ENCODE measurements at regions not wholly inside any gene's neighbourhood (a gene's known extent, or its start where the extent isn't known, plus 50 kb on each side); places are given as distances from the start of the nearest gene placed in this dataset.

DNA sequence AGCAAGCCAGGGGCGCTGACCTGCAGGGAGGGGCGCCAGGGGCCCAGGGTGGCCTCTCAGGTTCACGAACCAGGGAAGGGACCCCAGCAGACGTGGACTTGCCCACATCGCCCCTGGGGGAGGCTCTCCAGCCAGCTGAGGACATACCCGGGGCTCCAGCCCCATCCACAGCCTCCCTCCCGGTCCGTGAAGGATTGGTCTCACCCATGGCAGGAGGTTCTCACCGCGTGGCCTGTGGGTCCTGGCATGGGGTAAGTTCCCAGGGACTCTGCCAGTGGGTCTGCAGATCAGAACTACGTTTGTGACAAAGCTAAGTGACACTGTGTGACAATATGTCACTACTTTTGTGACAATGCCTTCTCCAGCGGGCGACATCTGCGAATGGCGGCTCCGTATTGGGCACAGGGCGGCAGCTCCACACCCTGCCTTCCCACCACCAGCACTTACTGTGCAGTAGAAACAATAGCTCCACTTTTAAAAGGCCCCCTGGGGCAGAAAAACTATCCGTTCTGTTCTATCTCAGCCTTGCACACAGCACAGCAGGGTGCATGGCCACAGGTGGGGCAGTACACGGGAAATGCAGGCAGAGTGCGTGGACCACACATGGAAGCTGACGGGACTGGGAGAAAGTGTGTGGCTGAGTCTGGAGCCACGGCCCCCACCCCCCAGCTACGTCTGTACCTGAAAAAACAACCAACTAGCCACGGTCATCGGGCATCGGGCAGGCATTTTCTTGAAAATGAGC, 65.2 kb upstream of the CTDP1 start:
- ChIA-PET POLR2A (no interaction called here), CTCF (interaction anchor here (0.6 to 0.7 kb wide), 4 partner anchors 33 to 626 kb away, joined by 3 to 5 read pairs (median 4); partner anchors contain the start of gene HSBP1L1)
- Mint-ChIP-seq H3K9me3 (ENCODE audit: low read depth) (peaks cover 2% of the 10 kb centered on the region), H3K27ac (no peak overlapping the region), H3K4me1 (no peaks in the 10 kb centered on the region), H3K36me3 (ENCODE audit: low read depth) (no peaks in the 10 kb centered on the region), H3K4me3 (no peak overlapping the region), H3K27me3 (no peaks in the 10 kb centered on the region)
- ATAC-seq (no peak), DNase-seq (no peak)
- intact Hi-C loops (cut with DNase I, micrococcal nuclease) = no loop called here

DNA sequence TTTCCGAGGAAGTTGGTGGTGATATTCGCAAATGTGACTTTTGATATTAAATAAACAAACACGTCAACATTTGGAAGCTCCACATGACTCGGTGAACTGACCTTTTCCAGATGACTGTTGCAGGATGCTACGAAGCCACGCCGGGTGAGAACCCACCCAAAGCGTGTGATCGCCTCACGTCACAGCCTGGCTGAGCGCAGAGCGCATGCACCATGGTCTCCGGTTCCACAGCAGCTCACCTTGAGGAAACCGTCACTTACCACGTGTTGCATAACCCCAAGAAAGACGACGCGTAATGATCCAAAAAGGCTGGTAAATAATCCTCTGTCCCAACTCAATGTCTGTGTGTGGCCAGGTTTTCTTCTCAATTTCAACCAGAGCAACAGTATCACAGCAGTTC, 64.5 kb upstream of the CTDP1 start:
- Mint-ChIP-seq H3K4me3 (no peak overlapping the region), H3K36me3 (ENCODE audit: low read depth) (no peaks in the 10 kb centered on the region), H3K9me3 (ENCODE audit: low read depth) (peaks cover 2% of the 10 kb centered on the region), H3K27ac (no peak overlapping the region), H3K4me1 (no peaks in the 10 kb centered on the region), H3K27me3 (no peaks in the 10 kb centered on the region)
- no peak for ATAC-seq
- intact Hi-C loops (cut with DNase I, micrococcal nuclease) = no loop called here
- CTCF ChIA-PET = interaction anchor here (0.6 to 0.7 kb wide), 2 partner anchors 350 to 625 kb away, joined by 3 to 5 read pairs; partner anchors contain the start of gene HSBP1L1
- POLR2A ChIA-PET = no interaction called here
- DNase-seq = no peak

DNA sequence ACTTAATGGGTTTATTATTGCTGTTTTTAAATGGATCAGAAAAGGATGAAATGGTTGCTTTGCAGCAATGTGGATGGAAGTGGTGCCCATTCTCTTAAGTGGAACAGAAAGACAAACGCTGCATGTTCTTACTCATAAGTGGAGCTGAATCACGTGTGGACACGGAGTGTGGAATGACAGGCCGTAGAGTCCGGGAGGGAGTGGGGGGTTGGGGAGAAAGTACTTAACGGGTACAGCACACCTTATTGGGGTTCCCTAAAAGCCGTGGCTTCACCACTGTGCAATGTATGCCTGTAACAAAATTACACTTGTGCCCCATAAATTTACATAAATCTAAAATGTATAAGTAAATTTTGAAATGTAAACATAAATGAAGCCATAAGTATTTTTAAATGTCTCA, 64.0 kb upstream of the CTDP1 start:
- no peak overlapping the region for H3K27ac Mint-ChIP-seq
- ChIA-PET CTCF (no interaction called here), POLR2A (no interaction called here)
- intact Hi-C loops (cut with DNase I, micrococcal nuclease) = no loop called here
- peaks cover 2% of the 10 kb centered on the region for H3K9me3 Mint-ChIP-seq (ENCODE audit: low read depth)
- no peak overlapping the region for H3K4me3 Mint-ChIP-seq
- no peak for ATAC-seq
- H3K27me3 Mint-ChIP-seq = no peaks in the 10 kb centered on the region
- DNase-seq = no peak
- no peaks in the 10 kb centered on the region for H3K36me3 Mint-ChIP-seq (ENCODE audit: low read depth)
- no peaks in the 10 kb centered on the region for H3K4me1 Mint-ChIP-seq

DNA sequence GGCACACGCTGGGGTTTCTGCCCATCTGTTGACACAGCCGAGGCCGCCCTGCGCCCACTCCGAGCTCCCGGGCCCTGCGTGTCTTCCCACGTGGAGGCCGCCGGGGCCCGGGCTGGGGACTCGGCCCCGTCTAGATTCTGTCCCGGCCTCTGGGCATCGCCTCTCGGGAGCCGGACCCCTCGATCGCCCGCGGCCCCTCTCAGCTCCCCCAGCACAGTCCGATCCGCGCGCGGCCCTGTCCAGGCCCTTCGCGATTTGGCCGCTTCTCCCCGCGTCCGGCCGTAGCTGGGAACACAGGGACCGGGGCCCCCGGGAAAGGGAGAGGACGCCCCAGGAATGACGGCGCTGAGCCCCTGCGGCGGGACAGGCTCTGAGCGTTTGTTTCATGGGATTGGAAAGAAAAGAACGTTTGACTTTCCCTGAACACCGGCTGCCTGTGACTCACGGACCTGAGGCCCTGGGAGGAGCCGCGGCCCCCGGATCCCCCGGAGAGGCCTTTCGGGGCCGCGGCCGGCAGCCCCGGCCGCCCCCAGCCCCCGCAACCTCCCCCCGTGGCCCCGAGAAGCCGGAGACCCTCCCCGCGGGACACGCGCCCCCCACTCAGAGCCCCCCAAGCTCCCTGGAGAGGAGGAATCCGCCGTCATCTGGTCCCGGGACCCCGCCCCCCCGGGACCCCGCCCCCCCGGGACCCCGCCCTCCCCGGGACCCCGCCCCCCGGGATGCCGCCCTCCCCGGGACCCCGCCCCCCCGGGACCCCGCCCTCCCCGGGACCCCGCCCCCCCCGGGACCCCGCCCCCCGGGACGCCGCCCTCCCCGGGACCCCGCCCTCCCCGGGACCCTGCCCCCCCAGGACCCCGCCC, 62.7 kb upstream of the CTDP1 start:
- intact Hi-C loops (cut with DNase I, micrococcal nuclease) = no loop called here
- no peaks in the 10 kb centered on the region for H3K27me3 Mint-ChIP-seq

DNA sequence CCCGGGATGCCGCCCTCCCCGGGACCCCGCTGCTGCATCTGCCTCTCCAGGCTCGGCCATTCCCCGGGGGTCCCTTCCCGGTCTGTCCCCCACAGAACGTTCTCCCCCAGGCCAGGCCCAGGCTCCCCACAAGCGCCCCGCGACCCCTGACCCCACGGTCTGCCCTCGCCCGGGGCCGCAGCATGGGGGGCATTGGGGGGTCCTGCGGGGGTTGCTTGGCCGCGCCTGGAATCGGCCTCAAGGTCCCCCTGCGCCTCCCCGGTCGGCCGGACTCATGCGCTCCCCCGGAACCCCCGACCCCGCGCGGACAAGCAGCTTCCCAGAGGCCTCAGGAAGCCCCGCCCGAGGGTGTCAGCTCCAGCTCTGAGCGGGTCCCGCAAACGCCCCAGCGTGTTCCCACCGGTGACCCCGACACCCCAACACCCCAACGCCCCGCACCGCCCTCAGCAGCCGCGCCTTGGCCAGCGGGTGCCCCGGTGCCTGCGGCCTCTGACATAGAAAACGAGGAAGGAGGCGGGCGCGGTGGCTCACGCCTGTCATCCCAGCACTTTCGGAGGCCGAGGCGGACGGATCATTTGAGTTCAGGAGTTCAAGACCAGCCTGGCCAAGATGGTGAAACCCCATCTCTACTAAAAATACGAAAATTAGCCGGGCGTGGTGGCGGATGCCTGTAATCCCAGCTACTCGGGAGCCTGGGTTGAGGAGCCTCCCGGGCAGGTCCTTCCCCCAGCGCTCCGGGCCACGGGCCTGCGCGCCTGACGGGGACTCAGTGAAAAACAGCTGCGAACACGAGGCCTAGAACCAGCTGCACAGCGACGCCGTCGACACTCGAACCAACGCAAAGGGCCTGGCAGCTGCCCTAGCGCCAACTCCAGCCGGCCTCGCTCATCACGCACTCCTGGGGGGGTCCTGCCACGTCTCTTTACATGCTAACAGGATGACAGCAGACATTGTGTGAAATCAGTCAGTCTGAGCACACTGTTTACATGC, 61.8 kb upstream of the CTDP1 start:
- intact Hi-C loops (cut with DNase I, micrococcal nuclease) = no loop called here
- ATAC-seq (peak; percentile 30), DNase-seq (no peak)
- H3K4me3 Mint-ChIP-seq = no peak overlapping the region
- CTCF ChIA-PET = no interaction called here
- H3K36me3 Mint-ChIP-seq (ENCODE audit: low read depth) = no peaks in the 10 kb centered on the region
- H3K9me3 Mint-ChIP-seq (ENCODE audit: low read depth) = peaks cover 2% of the 10 kb centered on the region
- POLR2A ChIA-PET = no interaction called here
- no peaks in the 10 kb centered on the region for H3K4me1 Mint-ChIP-seq
- no peaks in the 10 kb centered on the region for H3K27me3 Mint-ChIP-seq
- no peak overlapping the region for H3K27ac Mint-ChIP-seq

More for the DNA sequence above, 62.7 kb upstream of the CTDP1 start:
- H3K9me3 Mint-ChIP-seq (ENCODE audit: low read depth) = peaks cover 2% of the 10 kb centered on the region
- H3K4me1 Mint-ChIP-seq = no peaks in the 10 kb centered on the region
- H3K36me3 Mint-ChIP-seq (ENCODE audit: low read depth) = no peaks in the 10 kb centered on the region
- no peak for ATAC-seq
- no peak overlapping the region for H3K27ac Mint-ChIP-seq
- no peak overlapping the region for H3K4me3 Mint-ChIP-seq
- ChIA-PET POLR2A (interaction anchor here (0.9 kb wide), 1 partner anchor 94 kb away, joined by 3 read pairs; no protein-coding TSS in a partner anchor), CTCF (interaction anchor here (0.6 to 1.1 kb wide), 2 partner anchors 50 to 238 kb away, joined by 3 to 4 read pairs; no protein-coding TSS in a partner anchor)
- DNase-seq = peak; percentile 27

DNA sequence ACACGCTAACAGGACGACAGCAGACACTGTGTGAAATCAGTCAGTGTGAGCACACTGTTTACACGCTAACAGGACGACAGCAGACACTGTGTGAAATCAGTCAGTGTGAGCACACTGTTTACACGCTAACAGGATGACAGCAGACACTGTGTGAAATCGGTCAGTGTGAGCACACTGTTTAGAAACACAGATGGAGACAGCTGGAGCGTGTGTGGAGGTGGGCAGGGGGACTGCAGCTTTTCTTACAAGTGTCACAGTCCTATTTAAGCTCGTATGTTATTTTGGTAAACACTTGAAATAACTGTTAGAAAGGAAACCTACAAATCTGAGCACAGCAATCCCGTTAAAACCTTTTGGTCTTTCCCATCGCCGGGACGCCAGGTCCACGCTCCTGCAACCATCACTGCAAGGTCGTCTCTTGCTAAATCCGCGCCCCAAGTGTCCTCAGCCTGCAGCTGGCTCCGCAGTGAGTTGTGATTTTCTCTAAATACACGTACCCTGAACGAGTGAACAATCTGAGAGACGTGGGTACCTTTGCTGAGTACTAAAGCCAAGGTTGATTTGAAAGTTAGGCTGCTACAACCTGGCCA, 58.9 kb upstream of the CTDP1 start:
- CTCF ChIA-PET = no interaction called here
- no peak for DNase-seq
- peaks cover 7% of the 10 kb centered on the region for H3K27me3 Mint-ChIP-seq
- ATAC-seq = no peak
- H3K4me3 Mint-ChIP-seq = no peak overlapping the region
- H3K4me1 Mint-ChIP-seq = peaks cover 10% of the 10 kb centered on the region
- H3K9me3 Mint-ChIP-seq (ENCODE audit: low read depth) = peaks cover 2% of the 10 kb centered on the region
- no peak overlapping the region for H3K27ac Mint-ChIP-seq
- POLR2A ChIA-PET = no interaction called here
- no peaks in the 10 kb centered on the region for H3K36me3 Mint-ChIP-seq (ENCODE audit: low read depth)
- intact Hi-C loops (cut with DNase I, micrococcal nuclease) = no loop called here

DNA sequence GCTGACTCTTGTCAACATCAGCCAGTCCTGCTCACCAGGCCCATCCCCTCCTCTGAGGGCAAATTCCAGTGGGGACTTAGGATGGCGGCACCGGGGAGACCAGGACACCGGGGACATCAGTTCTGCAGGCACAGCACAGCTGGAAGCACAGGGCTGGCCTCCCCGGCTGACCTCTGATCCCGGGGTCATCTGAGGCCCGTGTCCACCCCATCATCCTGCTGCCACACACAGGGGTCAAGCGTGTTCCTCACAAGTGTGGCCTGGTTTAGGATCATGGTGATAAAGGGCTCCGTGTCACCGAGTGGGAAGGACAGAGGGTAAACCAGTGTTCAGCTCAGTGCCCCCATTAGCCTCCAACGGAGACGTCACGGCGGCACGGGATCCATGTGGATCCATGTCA, 58.1 kb upstream of the CTDP1 start:
- CTCF ChIA-PET = no interaction called here
- no peak for ATAC-seq

DNA sequence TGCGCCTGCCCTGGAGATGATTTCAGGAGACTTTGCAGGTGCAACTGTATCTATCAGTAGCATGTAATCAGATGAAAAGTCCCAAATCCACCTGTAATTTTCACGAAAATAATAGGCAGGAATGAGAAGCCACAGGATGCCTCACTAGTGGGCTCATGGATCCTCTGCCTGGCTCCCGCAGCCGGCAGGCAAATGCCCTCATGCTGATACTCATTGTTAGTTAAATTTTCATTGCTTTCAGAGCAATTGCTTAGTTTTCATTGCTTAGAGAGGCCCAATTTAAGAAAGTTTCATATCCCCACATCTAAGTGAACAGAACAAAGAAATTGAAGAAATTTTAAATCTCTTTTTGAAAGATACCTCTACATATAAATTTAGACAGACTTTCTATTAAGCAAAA, 57.6 kb upstream of the CTDP1 start:
- intact Hi-C loops (cut with DNase I, micrococcal nuclease) = no loop called here
- no peak for DNase-seq
- ChIA-PET CTCF (no interaction called here), POLR2A (no interaction called here)
- Mint-ChIP-seq H3K27me3 (peaks cover 7% of the 10 kb centered on the region), H3K9me3 (ENCODE audit: low read depth) (peaks cover 2% of the 10 kb centered on the region), H3K27ac (no peak overlapping the region), H3K4me3 (no peak overlapping the region), H3K36me3 (ENCODE audit: low read depth) (no peaks in the 10 kb centered on the region), H3K4me1 (peaks cover 10% of the 10 kb centered on the region)
- ATAC-seq = no peak

More for the DNA sequence above, 58.1 kb upstream of the CTDP1 start:
- no peak for DNase-seq
- no peak overlapping the region for H3K4me3 Mint-ChIP-seq
- peaks cover 2% of the 10 kb centered on the region for H3K9me3 Mint-ChIP-seq (ENCODE audit: low read depth)
- peaks cover 10% of the 10 kb centered on the region for H3K4me1 Mint-ChIP-seq
- H3K27ac Mint-ChIP-seq = no peak overlapping the region
- POLR2A ChIA-PET = no interaction called here
- intact Hi-C loops (cut with DNase I, micrococcal nuclease) = no loop called here
- H3K27me3 Mint-ChIP-seq = peaks cover 7% of the 10 kb centered on the region
- H3K36me3 Mint-ChIP-seq (ENCODE audit: low read depth) = no peaks in the 10 kb centered on the region

DNA sequence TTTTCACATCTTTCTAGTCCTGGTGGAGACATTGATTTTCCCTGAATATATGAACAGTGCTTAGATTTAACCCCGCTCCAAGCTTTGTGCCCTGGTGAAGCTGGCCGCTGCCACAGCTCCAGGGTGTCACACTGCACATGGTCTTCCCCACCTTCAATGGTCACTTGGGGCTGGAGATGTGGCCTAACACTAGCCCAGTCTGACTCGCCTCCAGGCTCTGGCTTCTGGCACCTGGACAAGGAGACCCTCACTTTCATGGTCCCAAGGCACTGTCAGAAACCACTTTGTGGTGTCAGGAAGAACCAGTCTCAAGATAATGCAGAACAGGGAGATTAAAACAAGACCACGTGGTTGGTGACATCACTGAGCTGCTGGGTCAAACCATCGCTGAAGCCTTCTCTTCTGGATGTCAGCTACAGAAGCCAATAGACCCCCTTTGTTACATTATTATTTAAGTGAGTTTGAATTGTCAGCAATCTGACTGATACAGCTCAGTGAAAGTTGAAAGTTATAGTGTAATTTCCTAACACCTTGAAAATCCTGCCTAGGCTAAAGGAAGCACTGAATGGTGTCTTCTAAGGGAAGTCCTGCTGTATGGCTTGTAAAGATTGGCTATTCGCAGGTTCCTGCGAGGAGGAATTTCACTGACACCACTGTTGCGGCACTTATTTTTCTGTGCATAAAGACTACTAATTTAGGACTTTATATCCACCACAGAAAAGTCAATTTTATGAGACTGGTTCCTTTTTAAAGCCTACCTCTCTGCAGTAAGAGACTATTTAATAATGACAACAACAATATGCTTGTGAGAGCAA, 55.0 kb upstream of the CTDP1 start:
- ATAC-seq (no peak), DNase-seq (no peak)
- Mint-ChIP-seq H3K36me3 (ENCODE audit: low read depth) (no peaks in the 10 kb centered on the region), H3K4me3 (no peak overlapping the region), H3K27ac (no peak overlapping the region), H3K4me1 (peaks cover 10% of the 10 kb centered on the region), H3K9me3 (ENCODE audit: low read depth) (no peaks in the 10 kb centered on the region), H3K27me3 (peaks cover 7% of the 10 kb centered on the region)
- ChIA-PET POLR2A (no interaction called here), CTCF (interaction anchor here (1.0 to 1.2 kb wide), 3 partner anchors 10 to 49 kb away, joined by 3 to 4 read pairs (median 3); no protein-coding TSS in a partner anchor)
- intact Hi-C loops (cut with DNase I, micrococcal nuclease) = no loop called here

DNA sequence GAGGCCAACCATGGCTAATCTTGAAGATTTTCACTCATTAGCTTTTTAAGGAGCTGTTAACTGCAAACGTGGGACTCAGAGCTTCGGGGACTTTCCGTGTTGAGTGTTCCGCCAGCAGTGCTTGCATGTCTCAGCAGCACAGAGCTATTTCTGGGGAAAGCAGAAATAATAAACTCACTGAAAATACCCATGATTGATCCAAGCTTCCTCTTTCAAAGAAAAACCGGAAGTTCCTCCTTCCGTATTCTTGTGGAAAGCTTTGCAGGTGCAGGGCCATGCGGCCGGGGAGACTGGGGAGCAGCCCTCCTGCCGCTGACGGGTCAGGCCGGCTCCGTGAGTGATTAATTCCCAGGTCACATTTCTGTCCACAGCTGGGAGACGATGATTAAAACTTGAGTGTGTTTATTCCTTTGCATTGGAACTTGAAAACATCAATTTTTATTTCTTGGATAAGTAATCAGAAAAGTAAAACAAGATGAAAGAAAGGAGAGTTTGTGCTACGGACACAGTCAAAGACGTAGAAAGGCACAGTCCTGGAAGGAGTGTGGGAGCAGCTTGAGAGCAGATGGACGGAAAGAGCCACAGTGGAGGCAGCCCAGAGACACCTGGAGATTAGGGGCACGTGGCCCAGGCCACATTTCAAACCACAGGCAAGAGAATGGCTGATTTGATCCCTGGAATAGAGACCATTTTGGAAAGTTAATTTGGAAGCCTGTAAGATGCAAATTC, 54.2 kb upstream of the CTDP1 start:
- H3K27me3 Mint-ChIP-seq = peaks cover 7% of the 10 kb centered on the region
- intact Hi-C loops (cut with DNase I, micrococcal nuclease) = no loop called here
- CTCF ChIA-PET = interaction anchor here (1.0 to 1.2 kb wide), 3 partner anchors 9 to 50 kb away, joined by 3 to 4 read pairs (median 3); no protein-coding TSS in a partner anchor
- ATAC-seq (peak; percentile 55), DNase-seq (peak; percentile 27)
- no peak overlapping the region for H3K27ac Mint-ChIP-seq
- no peaks in the 10 kb centered on the region for H3K36me3 Mint-ChIP-seq (ENCODE audit: low read depth)
- H3K4me1 Mint-ChIP-seq = peaks cover 10% of the 10 kb centered on the region
- H3K9me3 Mint-ChIP-seq (ENCODE audit: low read depth) = no peaks in the 10 kb centered on the region
- POLR2A ChIA-PET = no interaction called here
- no peak overlapping the region for H3K4me3 Mint-ChIP-seq
